ENCODE measurements at regions not wholly inside any gene's neighbourhood (a gene's known extent, or its start where the extent isn't known, plus 50 kb on each side); places are given as distances from the start of the nearest gene placed in this dataset.

- DNase-seq (ENCODE audit: low spot score) (no peak), ATAC-seq (ENCODE audit: low FRiP score) (no peak)
- TF ChIP-seq CTCF (IDR thresholded peaks at IDR 0.05), result no peak
Measured at GRCh38 chr2:199524689-199525574, 67.2 kb upstream of the SATB2 start.

- no peak for ATAC-seq (ENCODE audit: low FRiP score)
Measured at GRCh38 chr2:199509403-199509802, 51.7 kb upstream of the SATB2 start.

More at GRCh38 chr2:199509403-199509802, 51.7 kb upstream of the SATB2 start:
- no peak for DNase-seq (ENCODE audit: low spot score)
- TF ChIP-seq CTCF (IDR thresholded peaks at IDR 0.05), result no peak
